ENCODE measurements at regions not wholly inside any gene's neighbourhood (a gene's known extent, or its start where the extent isn't known, plus 50 kb on each side); places are given as distances from the start of the nearest gene placed in this dataset.
A peak's percentile ranks its signal among the peaks of the same experiment; 100 is the strongest.
"Not testable (repeated sequence)": the region's sequence is repeated elsewhere in the genome, so short reads cannot be mapped to it uniquely, and the experiment has no call there.

DNA sequence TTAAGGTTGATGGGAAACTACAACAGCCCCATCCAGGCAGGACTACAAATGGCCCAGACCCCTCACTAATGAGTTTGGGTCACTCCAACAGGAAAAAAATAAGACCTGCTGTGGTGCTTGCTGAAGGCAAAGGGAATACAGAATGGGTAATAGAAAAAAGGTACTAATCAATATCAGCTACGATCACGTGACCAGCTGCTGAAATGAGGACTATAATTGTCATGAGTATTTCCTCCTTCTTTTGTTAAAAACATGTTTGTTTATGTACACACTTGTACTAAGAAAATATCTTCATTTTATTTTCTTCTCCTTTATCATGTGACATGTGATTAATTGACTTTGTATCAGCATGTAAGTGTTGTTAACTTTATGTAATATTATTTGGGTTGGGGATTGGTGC lies 199.9 kb downstream of the GJA1 start:
- Histone ChIP-seq H3K4me1 (no peaks in the 10 kb centered on the region), H3K9me3 (peaks cover 3 to 63% of the 10 kb centered on the region in 2 donors), H3K36me3 (no peaks in the 10 kb centered on the region), H3K4me3 (no peak overlapping the region), H3K27ac (no peak overlapping the region), H3K27me3 (no peaks in the 10 kb centered on the region)
- ATAC-seq (no peak), DNase-seq (no peak)
- TF ChIP-seq CTCF (IDR thresholded peaks at IDR 0.05) = no peak
- intact Hi-C loops (cut with DNase I) = no loop called here

- ATAC-seq; H3K27me3 ChIP-seq; DNase-seq; intact Hi-C loops (cut with DNase I); H3K36me3 ChIP-seq; H3K27ac ChIP-seq; H3K4me1 ChIP-seq; H3K4me3 ChIP-seq: not testable (repeated sequence)
- peaks cover 3 to 57% of the 10 kb centered on the region in 2 donors for H3K9me3 ChIP-seq
Observed at GRCh38 chr6:121636217-121636616, 200.8 kb downstream of the GJA1 start.

- Histone ChIP-seq H3K4me3 (no peak overlapping the region), H3K4me1 (no peaks in the 10 kb centered on the region), H3K27me3 (no peaks in the 10 kb centered on the region), H3K27ac (no peak overlapping the region), H3K36me3 (no peaks in the 10 kb centered on the region), H3K9me3 (peaks cover 0 to 34% of the 10 kb centered on the region in 2 donors)
- ATAC-seq = no peak
- no peak for DNase-seq
- no peak for TF ChIP-seq CTCF (IDR thresholded peaks at IDR 0.05)
- intact Hi-C loops (cut with DNase I) = no loop called here
Observed at GRCh38 chr6:121639021-121639420, 203.6 kb downstream of the GJA1 start.

GRCh38 chr6:121641158-121641557 lies 205.7 kb downstream of the GJA1 start:
- H3K36me3 ChIP-seq = no peaks in the 10 kb centered on the region
- no peak for ATAC-seq
- no peak overlapping the region for H3K4me3 ChIP-seq
- no peaks in the 10 kb centered on the region for H3K4me1 ChIP-seq
- H3K9me3 ChIP-seq = peaks cover 0 to 15% of the 10 kb centered on the region in 2 donors
- no peak for TF ChIP-seq CTCF (IDR thresholded peaks at IDR 0.05)
- no peak overlapping the region for H3K27ac ChIP-seq
- intact Hi-C loops (cut with DNase I) = no loop called here
- no peak for DNase-seq
- no peaks in the 10 kb centered on the region for H3K27me3 ChIP-seq

DNA sequence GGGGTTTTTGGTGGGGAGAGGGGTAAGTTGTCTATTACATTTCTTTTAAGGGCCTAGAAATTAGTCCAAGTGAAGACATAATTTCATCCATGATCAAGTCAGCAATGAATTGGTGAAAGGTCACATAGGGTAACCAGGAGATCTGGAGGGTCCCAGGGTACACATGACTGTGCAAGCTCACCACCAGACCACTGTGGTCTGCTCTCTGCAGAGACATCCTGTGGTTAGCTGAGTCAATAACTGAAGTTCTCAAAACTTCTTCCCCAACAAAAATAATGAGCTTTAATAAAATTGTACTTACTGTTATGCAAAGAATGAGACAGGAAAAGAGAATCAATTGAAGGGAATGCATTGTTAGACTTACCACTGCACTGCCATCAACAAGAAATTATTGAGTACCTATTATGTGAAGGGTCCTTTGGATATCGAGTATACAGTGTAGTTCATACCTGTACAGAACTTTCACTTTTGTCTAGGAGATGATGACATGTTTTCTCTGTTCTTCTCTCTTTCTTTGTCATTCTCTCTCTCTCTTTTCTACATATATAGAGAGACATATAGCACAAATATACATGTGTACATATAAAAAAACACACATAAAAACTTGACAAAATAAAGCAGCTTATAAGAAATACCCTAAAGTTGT lies 209.8 kb downstream of the GJA1 start:
- Histone ChIP-seq H3K4me3 (no peak overlapping the region), H3K36me3 (no peaks in the 10 kb centered on the region), H3K27ac (no peak overlapping the region), H3K27me3 (no peaks in the 10 kb centered on the region), H3K4me1 (no peaks in the 10 kb centered on the region), H3K9me3 (peaks cover 0 to 4% of the 10 kb centered on the region in 2 donors)
- ATAC-seq = no peak
- TF ChIP-seq CTCF (IDR thresholded peaks at IDR 0.05) = no peak
- no peak for DNase-seq
- intact Hi-C loops (cut with DNase I) = no loop called here

GRCh38 chr6:121647905-121648304 lies 212.5 kb downstream of the GJA1 start:
- H3K4me3 ChIP-seq = no peak overlapping the region
- intact Hi-C loops (cut with DNase I) = no loop called here
- H3K27me3 ChIP-seq = no peaks in the 10 kb centered on the region
- peaks cover 0 to 4% of the 10 kb centered on the region in 2 donors for H3K4me1 ChIP-seq
- no peaks in the 10 kb centered on the region for H3K36me3 ChIP-seq
- TF ChIP-seq CTCF (IDR thresholded peaks at IDR 0.05) = no peak
- DNase-seq (no peak), ATAC-seq (peak; percentile 25)
- H3K27ac ChIP-seq = no peak overlapping the region
- peaks cover 0 to 4% of the 10 kb centered on the region in 2 donors for H3K9me3 ChIP-seq

All from left lung (tissue), 4 donors.